ENCODE measurements at regions not wholly inside any gene's neighbourhood (a gene's known extent, or its start where the extent isn't known, plus 50 kb on each side); places are given as distances from the start of the nearest gene placed in this dataset.

GRCh38 chr5:130890610-130891009 lies 274.4 kb downstream of the HINT1 start (continued):
- no peak for TF ChIP-seq PHF8 (conservative IDR thresholded peaks at IDR 0.05; ENCODE audit: low read depth, low read length)
- TF ChIP-seq NRF1 (IDR thresholded peaks at IDR 0.05; ENCODE audit: low read depth, low read length), result no peak
- no peak for TF ChIP-seq CTBP2 (IDR thresholded peaks at IDR 0.05; ENCODE audit: borderline replicate concordance, insufficient read depth, insufficient read length, low read length)
- TF ChIP-seq HDAC6 (IDR thresholded peaks at IDR 0.05; ENCODE audit: low read depth, low read length), result no peak
- TF ChIP-seq RAD21 (IDR thresholded peaks at IDR 0.05 in 1 of 2, conservative IDR thresholded peaks at IDR 0.05 in 1 of 2; ENCODE audit: low read depth in 2 of 2, low read length in 2 of 2), result no peak

All from H1 (cell line).